ENCODE measurements at regions not wholly inside any gene's neighbourhood (a gene's known extent, or its start where the extent isn't known, plus 50 kb on each side); places are given as distances from the start of the nearest gene placed in this dataset.

DNA sequence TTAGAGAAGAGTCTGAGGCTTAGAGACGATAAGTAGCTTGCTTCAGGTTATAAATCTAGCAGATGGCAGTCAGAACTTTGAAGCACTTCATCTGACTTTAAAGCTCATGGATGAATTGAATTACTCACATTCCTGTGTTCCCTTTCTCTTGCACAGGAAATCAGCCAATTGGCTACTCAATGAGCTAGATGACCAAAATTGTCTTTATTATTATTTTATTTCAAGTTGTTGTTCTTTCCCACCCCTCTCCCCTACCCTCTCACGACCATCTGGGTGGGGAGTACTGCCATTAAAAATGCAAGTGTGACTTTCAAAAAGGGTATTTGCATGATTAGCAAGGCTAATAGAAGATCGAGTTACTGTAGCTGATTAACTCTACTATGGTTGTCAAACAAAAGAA lies 491.1 kb downstream of the NR4A2 start:
- no peaks in the 10 kb centered on the region for H3K9me3 ChIP-seq
- H3K27ac ChIP-seq, result no peak overlapping the region
- intact Hi-C loops (cut with DNase I), result no loop called here
- TF ChIP-seq, protein P1, sequence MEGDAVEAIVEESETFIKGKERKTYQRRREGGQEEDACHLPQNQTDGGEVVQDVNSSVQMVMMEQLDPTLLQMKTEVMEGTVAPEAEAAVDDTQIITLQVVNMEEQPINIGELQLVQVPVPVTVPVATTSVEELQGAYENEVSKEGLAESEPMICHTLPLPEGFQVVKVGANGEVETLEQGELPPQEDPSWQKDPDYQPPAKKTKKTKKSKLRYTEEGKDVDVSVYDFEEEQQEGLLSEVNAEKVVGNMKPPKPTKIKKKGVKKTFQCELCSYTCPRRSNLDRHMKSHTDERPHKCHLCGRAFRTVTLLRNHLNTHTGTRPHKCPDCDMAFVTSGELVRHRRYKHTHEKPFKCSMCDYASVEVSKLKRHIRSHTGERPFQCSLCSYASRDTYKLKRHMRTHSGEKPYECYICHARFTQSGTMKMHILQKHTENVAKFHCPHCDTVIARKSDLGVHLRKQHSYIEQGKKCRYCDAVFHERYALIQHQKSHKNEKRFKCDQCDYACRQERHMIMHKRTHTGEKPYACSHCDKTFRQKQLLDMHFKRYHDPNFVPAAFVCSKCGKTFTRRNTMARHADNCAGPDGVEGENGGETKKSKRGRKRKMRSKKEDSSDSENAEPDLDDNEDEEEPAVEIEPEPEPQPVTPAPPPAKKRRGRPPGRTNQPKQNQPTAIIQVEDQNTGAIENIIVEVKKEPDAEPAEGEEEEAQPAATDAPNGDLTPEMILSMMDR (IDR thresholded peaks at IDR 0.05), result no peak
- TF ChIP-seq POLR2AphosphoS5 (IDR thresholded peaks at IDR 0.05; ENCODE audit: insufficient read depth in 1 of 2, low read depth in 1 of 2) (no peak), POLR2A (IDR thresholded peaks at IDR 0.05) (no peak)
- H3K27me3 ChIP-seq, result no peaks in the 10 kb centered on the region
- DNase-seq (ENCODE audit: extremely low spot score in 2 of 2), result no peak
- H3K4me1 ChIP-seq, result no peaks in the 10 kb centered on the region
- H3K36me3 ChIP-seq, result no peaks in the 10 kb centered on the region
- no peak overlapping the region for H3K4me3 ChIP-seq

DNA sequence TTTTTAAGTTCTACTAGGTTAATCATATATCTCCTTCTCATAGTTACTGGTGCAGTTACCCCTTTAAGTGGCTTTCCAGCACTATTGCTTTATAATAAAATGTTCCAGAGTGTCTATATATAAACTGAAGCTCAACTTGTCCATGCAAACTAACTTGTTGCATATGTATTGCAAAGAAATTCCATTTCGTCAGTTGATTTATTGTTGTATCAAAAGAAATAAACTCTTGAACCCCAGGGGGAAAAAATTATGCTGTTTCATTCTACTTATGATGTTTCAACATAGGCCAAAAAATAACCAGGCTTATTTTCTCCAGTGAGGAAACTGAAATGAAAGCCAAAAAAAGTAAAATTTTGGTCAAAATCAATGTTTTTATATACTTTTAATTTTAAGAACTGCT lies 491.9 kb downstream of the NR4A2 start:
- intact Hi-C loops (cut with DNase I), result no loop called here
- no peak overlapping the region for H3K4me3 ChIP-seq
- no peak overlapping the region for H3K27ac ChIP-seq
- H3K4me1 ChIP-seq, result no peaks in the 10 kb centered on the region
- H3K9me3 ChIP-seq, result no peaks in the 10 kb centered on the region
- no peaks in the 10 kb centered on the region for H3K27me3 ChIP-seq
- DNase-seq (ENCODE audit: extremely low spot score in 2 of 2), result no peak
- H3K36me3 ChIP-seq, result no peaks in the 10 kb centered on the region
- TF ChIP-seq, protein P1 (IDR thresholded peaks at IDR 0.05), result no peak
- TF ChIP-seq POLR2A (IDR thresholded peaks at IDR 0.05) (no peak), POLR2AphosphoS5 (IDR thresholded peaks at IDR 0.05; ENCODE audit: insufficient read depth in 1 of 2, low read depth in 1 of 2) (no peak)

DNA sequence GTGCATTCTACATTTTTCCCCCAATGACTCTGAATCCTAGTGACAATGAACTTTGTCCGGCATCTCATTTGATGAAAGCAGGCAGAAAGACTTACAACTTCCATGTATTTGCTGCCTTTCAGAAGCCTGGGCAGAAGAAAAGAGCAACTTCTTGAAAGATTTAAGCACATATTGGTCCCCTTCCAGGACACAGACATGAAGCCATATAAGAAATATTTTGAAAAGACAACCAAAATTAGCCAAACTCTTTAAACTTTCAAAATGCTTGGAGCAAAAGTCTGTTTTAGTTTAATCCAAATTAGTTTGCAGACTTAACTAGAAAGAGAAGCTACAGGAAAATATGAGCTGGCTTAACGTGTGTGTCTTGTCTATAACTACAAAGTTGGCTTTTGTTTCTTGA lies 492.5 kb downstream of the NR4A2 start:
- no peaks in the 10 kb centered on the region for H3K36me3 ChIP-seq
- H3K4me3 ChIP-seq, result no peak overlapping the region
- H3K4me1 ChIP-seq, result no peaks in the 10 kb centered on the region
- intact Hi-C loops (cut with DNase I), result no loop called here
- no peak overlapping the region for H3K27ac ChIP-seq
- no peaks in the 10 kb centered on the region for H3K9me3 ChIP-seq
- no peak for DNase-seq (ENCODE audit: extremely low spot score in 2 of 2)
- TF ChIP-seq POLR2A (IDR thresholded peaks at IDR 0.05) (no peak), POLR2AphosphoS5 (IDR thresholded peaks at IDR 0.05; ENCODE audit: insufficient read depth in 1 of 2, low read depth in 1 of 2) (no peak)
- TF ChIP-seq, protein P1 (IDR thresholded peaks at IDR 0.05), result no peak
- no peaks in the 10 kb centered on the region for H3K27me3 ChIP-seq

DNA sequence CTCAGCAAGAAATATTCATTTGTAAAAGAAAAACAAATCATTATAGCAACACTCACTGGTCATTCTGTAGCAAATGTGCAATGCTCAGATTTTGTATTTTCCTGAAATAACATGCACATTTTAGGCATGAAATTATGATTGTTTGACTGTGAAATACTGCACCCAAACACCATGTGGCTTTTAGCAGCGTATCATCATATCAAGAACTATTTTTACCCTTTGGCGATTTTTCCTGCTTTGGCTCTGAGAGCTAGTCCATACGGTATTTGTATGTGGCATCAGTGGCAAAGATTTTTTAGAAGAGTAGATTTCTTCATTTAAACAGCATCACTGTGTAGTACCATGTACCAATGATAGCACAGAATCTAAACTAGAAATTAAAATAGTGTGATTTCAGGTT lies 493.1 kb downstream of the NR4A2 start:
- TF ChIP-seq POLR2A (IDR thresholded peaks at IDR 0.05) (no peak), POLR2AphosphoS5 (IDR thresholded peaks at IDR 0.05; ENCODE audit: insufficient read depth in 1 of 2, low read depth in 1 of 2) (no peak)
- TF ChIP-seq, protein P1 (IDR thresholded peaks at IDR 0.05), result no peak
- H3K27me3 ChIP-seq, result no peaks in the 10 kb centered on the region
- intact Hi-C loops (cut with DNase I), result no loop called here
- no peaks in the 10 kb centered on the region for H3K36me3 ChIP-seq
- no peak overlapping the region for H3K27ac ChIP-seq
- no peak for DNase-seq (ENCODE audit: extremely low spot score in 2 of 2)
- H3K4me1 ChIP-seq, result no peaks in the 10 kb centered on the region
- no peaks in the 10 kb centered on the region for H3K9me3 ChIP-seq
- H3K4me3 ChIP-seq, result no peak overlapping the region

- TF ChIP-seq POLR2AphosphoS5 (IDR thresholded peaks at IDR 0.05; ENCODE audit: insufficient read depth in 1 of 2, low read depth in 1 of 2), result no peak
- TF ChIP-seq POLR2A (IDR thresholded peaks at IDR 0.05), result no peak
- TF ChIP-seq, protein P1 (IDR thresholded peaks at IDR 0.05), result no peak
- H3K27ac ChIP-seq, result no peak overlapping the region
- intact Hi-C loops (cut with DNase I), result no loop called here
- no peaks in the 10 kb centered on the region for H3K36me3 ChIP-seq
- DNase-seq (ENCODE audit: extremely low spot score in 2 of 2), result no peak
- no peaks in the 10 kb centered on the region for H3K27me3 ChIP-seq
- no peak overlapping the region for H3K4me3 ChIP-seq
- no peaks in the 10 kb centered on the region for H3K9me3 ChIP-seq
- H3K4me1 ChIP-seq, result no peaks in the 10 kb centered on the region
These were observed 496.1 kb downstream of the NR4A2 start for GRCh38 chr2:155836439-155836838.
